Psoas muscle (tissue), 7 donors: ENCODE measurements at regions not wholly inside any gene's neighbourhood (a gene's known extent, or its start where the extent isn't known, plus 50 kb on each side); places are given as distances from the start of the nearest gene placed in this dataset.

Experiments
- ATAC-seq, 4 donors: fragments of 200-7000 bp; cut with Tn5 transposase; one replicate each; pipeline ENCODE4 v1.9.1; 2020; ENCODE audit warnings: moderate library complexity in 3 of 4, mild to moderate bottlenecking in 2 of 4
- DNase-seq, 2 donors: peaks; one replicate each; pipeline ENCODE4 v3.0.0-alpha.2; 2020
- H3K27ac ChIP-seq: fragments of 200-600 bp; one replicate; pipeline ENCODE4 v1.8.0; 2022
- H3K27me3 ChIP-seq, 3 donors: fragments of 200-600 bp in 1 of 3; one replicate each; pipeline versions ENCODE4 v1.6.1 to v1.8.0; 2013 to 2022; ENCODE audit warnings: low read length in 2 of 3, mild to moderate bottlenecking in 2 of 3, moderate library complexity in 1 of 3; ENCODE audit not compliant: insufficient read depth in 3 of 3
- H3K36me3 ChIP-seq, 2 donors: fragments of 200-600 bp in 1 of 2; one replicate each; pipeline versions ENCODE4 v1.6.1 to v1.8.0; 2013 to 2022; ENCODE audit warnings: low read depth in 1 of 2, mild to moderate bottlenecking in 1 of 2, moderate library complexity in 1 of 2; ENCODE audit not compliant: insufficient read depth in 1 of 2
- H3K4me1 ChIP-seq: fragments of 200-600 bp; one replicate; pipeline ENCODE4 v1.8.0; 2022
- H3K4me3 ChIP-seq: fragments of 200-600 bp; one replicate; pipeline ENCODE4 v1.8.0; 2022; ENCODE audit warnings: mild to moderate bottlenecking
- H3K9me3 ChIP-seq: fragments of 200-600 bp; one replicate; pipeline ENCODE4 v1.8.0; 2022
- CTCF ChIP-seq: fragments of 200-600 bp; IDR thresholded peaks from one replicate; pipeline ENCODE4 v1.8.0; 2022; ENCODE audit warnings: antibody characterized with exemption
- WGBS, 3 donors: extraction: QIAGEN DNeasy Blood & Tissue Kit; methylation state at CpG; one replicate each; pipeline versions ENCODE4 v1.1.6 to v1.1.7; 2013; 5-methylcytosine and 5-hydroxymethylcytosine counted together
- intact Hi-C, 2 donors: fragments of 100-400 bp; cut with DNase I; formaldehyde crosslinking; loops; one replicate each; pipeline versions ENCODE4 v1.11.0 to v1.14.2; 2022
- donor health status: healthy with polysubstance abuse.
- donor health status: DM: no; HTN: no; CAD: no; lungs with moderate emphysema.
- donor health status: Bipolar disorder and iron deficiency.
- donor health status: healthy.
- donor health status: DM: yes; HTN: yes; CAD: no.
- donor health status: DM: no; HTN: no; CAD: no.
- donor health status: DM: yes; HTN: yes; CAD: no.

DNA sequence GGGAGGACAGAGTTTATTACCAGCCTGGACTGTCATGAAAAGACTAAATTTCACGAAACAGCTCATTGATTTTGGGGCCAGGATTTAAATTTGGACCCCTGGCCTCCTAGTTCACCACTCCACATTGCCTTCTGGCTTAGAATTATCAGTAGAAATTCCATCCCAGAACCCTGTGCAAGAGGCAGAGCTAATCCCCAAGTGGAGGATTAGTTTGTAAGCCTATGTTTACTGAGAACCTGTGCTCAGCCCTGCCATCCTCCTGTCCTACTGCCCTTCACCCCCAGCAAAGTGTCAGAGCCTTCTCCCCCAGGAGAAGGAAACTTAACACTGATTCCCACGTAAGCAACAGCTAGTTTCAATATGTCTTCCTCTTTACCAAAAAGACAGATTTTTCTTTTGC is 99.4 kb downstream of the SST start:
- H3K4me1 ChIP-seq: no peaks in the 10 kb centered on the region
- no peaks in the 10 kb centered on the region for H3K27me3 ChIP-seq
- no peak overlapping the region for H3K4me3 ChIP-seq
- DNase-seq (no peak), ATAC-seq (no peak)
- 60 to 72% (median 67%) methylated on average over 2 of the region's 2 CpGs for WGBS, 3 donors
- H3K36me3 ChIP-seq: no peaks in the 10 kb centered on the region
- intact Hi-C loops: no loop called here
- no peak for TF ChIP-seq CTCF
- no peak overlapping the region for H3K27ac ChIP-seq
- no peaks in the 10 kb centered on the region for H3K9me3 ChIP-seq

GRCh38 chr3:187568171-187568570 is 102.0 kb downstream of the SST start:
- Histone ChIP-seq H3K4me3 (no peak overlapping the region), H3K27ac (no peak overlapping the region), H3K4me1 (no peaks in the 10 kb centered on the region), H3K36me3 (no peaks in the 10 kb centered on the region), H3K27me3 (no peaks in the 10 kb centered on the region), H3K9me3 (no peaks in the 10 kb centered on the region)
- 54 to 75% (median 63%) methylated on average over 4 of the region's 4 CpGs for WGBS, 3 donors
- ATAC-seq (no peak), DNase-seq (no peak)
- intact Hi-C loops: no loop called here
- TF ChIP-seq CTCF: no peak

GRCh38 chr3:187567661-187568121 is 102.5 kb downstream of the SST start:
- Histone ChIP-seq H3K4me3 (no peak overlapping the region), H3K36me3 (no peaks in the 10 kb centered on the region), H3K27ac (no peak overlapping the region), H3K9me3 (no peaks in the 10 kb centered on the region), H3K4me1 (no peaks in the 10 kb centered on the region), H3K27me3 (no peaks in the 10 kb centered on the region)
- WGBS, 3 donors: 55 to 61% (median 61%) methylated on average over 2 of the region's 2 CpGs
- DNase-seq: no peak
- ATAC-seq: no peak
- intact Hi-C loops: no loop called here
- TF ChIP-seq CTCF: no peak

DNA sequence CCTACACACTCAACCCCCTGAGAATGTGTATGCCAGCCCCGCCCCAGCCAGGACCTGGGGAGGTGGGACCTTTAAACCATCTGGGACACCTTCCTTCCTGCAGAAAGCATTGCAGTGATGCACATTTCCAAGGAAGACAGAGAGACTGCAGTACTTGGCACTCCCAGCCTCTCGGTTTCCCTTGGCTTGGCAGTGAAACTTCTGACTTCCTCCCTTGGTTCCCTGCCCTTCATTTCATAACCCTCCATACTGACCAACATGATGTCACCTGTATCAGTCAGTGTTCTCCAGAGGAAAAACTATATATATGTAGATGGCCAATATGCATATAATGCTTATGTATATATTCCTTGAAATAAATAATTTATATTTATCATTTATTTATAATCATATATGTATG is 103.2 kb downstream of the SST start:
- H3K4me3 ChIP-seq: no peak overlapping the region
- H3K9me3 ChIP-seq: no peaks in the 10 kb centered on the region
- H3K27ac ChIP-seq: no peak overlapping the region
- TF ChIP-seq CTCF: no peak
- ATAC-seq: no peak
- H3K36me3 ChIP-seq: no peaks in the 10 kb centered on the region
- DNase-seq: no peak
- WGBS, 3 donors: 43 to 48% (median 47%) methylated on average over 2 of the region's 2 CpGs
- H3K4me1 ChIP-seq: no peaks in the 10 kb centered on the region
- intact Hi-C loops: no loop called here
- peaks cover 0 to 2% (median 0%) of the 10 kb centered on the region in 3 donors for H3K27me3 ChIP-seq

GRCh38 chr3:187565701-187566100 is 104.5 kb downstream of the SST start:
- DNase-seq (no peak), ATAC-seq (no peak)
- Histone ChIP-seq H3K36me3 (no peaks in the 10 kb centered on the region), H3K9me3 (no peaks in the 10 kb centered on the region), H3K4me1 (no peaks in the 10 kb centered on the region), H3K4me3 (no peak overlapping the region), H3K27ac (no peak overlapping the region), H3K27me3 (peaks cover 0 to 2% (median 0%) of the 10 kb centered on the region in 3 donors)
- no peak for TF ChIP-seq CTCF
- WGBS, 3 donors: 92 to 94% (median 93%) methylated on average over 5 of the region's 5 CpGs
- intact Hi-C loops: no loop called here
